Progenitor cell of endocrine pancreas (in vitro differentiated cells): ENCODE measurements at regions not wholly inside any gene's neighbourhood (a gene's known extent, or its start where the extent isn't known, plus 50 kb on each side); places are given as distances from the start of the nearest gene placed in this dataset.

ENCODE experiments used
- DNase-seq: peaks from one replicate; pipeline ENCODE4 v3.0.0; 2021; ENCODE audit warnings: low spot score; ENCODE audit not compliant: unreplicated experiment
- H3K27ac Mint-ChIP-seq: 2 replicates; pipeline ENCODE4 v1.8.0; 2021; ENCODE audit warnings: mild to moderate bottlenecking, moderate library complexity, mixed read lengths
- H3K27me3 Mint-ChIP-seq: 2 replicates; pipeline ENCODE4 v1.8.0; 2021; ENCODE audit warnings: mixed read lengths
- H3K36me3 Mint-ChIP-seq: 2 replicates; pipeline ENCODE4 v1.8.0; 2022; ENCODE audit warnings: mixed read lengths; ENCODE audit not compliant: insufficient read depth
- H3K4me1 Mint-ChIP-seq: 2 replicates; pipeline ENCODE4 v1.8.0; 2021; ENCODE audit warnings: low read depth, mixed read lengths
- H3K4me3 Mint-ChIP-seq: 2 replicates; pipeline ENCODE4 v1.8.0; 2021; ENCODE audit warnings: low read depth, mild to moderate bottlenecking, moderate library complexity, mixed read lengths
- H3K9me3 Mint-ChIP-seq: 2 replicates; pipeline ENCODE4 v1.8.0; 2021; ENCODE audit warnings: low read depth, mixed read lengths
- CTCF ChIP-seq: fragments of 200-600 bp; sonication (generic); IDR thresholded peaks from one replicate; pipeline ENCODE4 v1.5.0; 2021; ENCODE audit warnings: antibody characterized with exemption, mild to moderate bottlenecking; ENCODE audit not compliant: unreplicated experiment

- peaks cover 9% of the 10 kb centered on the region for H3K27me3 Mint-ChIP-seq
- H3K9me3 Mint-ChIP-seq = peaks cover 12% of the 10 kb centered on the region
- DNase-seq = no peak
- no peaks in the 10 kb centered on the region for H3K4me1 Mint-ChIP-seq
- peaks cover 5% of the 10 kb centered on the region for H3K36me3 Mint-ChIP-seq
- H3K4me3 Mint-ChIP-seq = no peak overlapping the region
- no peak for TF ChIP-seq CTCF
- H3K27ac Mint-ChIP-seq = no peak overlapping the region
These were observed 294.3 kb upstream of the TNRC6C start for GRCh38 chr17:77664097-77664729.

GRCh38 chr17:77665833-77666232 lies 292.7 kb upstream of the TNRC6C start:
- H3K4me3 Mint-ChIP-seq = no peak overlapping the region
- no peak for TF ChIP-seq CTCF
- peaks cover 5% of the 10 kb centered on the region for H3K36me3 Mint-ChIP-seq
- no peak for DNase-seq
- H3K4me1 Mint-ChIP-seq = no peaks in the 10 kb centered on the region
- no peak overlapping the region for H3K27ac Mint-ChIP-seq
- H3K9me3 Mint-ChIP-seq = peaks cover 15% of the 10 kb centered on the region
- peaks cover 4% of the 10 kb centered on the region for H3K27me3 Mint-ChIP-seq

DNA sequence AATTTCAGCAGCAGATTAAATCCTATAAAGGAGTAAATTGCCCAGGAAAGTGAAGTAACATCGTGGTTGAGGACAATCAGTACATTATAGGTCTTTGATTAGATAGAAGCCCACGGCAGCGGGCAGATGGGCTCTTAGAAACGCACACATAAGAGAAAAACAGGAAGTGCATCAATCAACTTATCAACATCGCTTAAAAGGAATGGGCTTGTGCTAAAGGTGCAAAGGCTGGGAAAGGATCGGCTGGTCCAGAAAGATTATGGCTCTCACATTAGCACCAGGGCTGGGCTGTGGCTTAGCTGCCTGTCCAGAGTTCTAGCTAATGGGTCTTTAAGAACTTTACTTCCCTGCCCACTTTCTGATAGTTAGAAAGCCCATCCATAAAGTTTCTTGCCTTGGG lies 292.0 kb upstream of the TNRC6C start:
- no peaks in the 10 kb centered on the region for H3K4me1 Mint-ChIP-seq
- DNase-seq = no peak
- H3K4me3 Mint-ChIP-seq = no peak overlapping the region
- no peak overlapping the region for H3K27ac Mint-ChIP-seq
- H3K9me3 Mint-ChIP-seq = peaks cover 15% of the 10 kb centered on the region
- peaks cover 5% of the 10 kb centered on the region for H3K36me3 Mint-ChIP-seq
- H3K27me3 Mint-ChIP-seq = peaks cover 4% of the 10 kb centered on the region
- no peak for TF ChIP-seq CTCF

DNA sequence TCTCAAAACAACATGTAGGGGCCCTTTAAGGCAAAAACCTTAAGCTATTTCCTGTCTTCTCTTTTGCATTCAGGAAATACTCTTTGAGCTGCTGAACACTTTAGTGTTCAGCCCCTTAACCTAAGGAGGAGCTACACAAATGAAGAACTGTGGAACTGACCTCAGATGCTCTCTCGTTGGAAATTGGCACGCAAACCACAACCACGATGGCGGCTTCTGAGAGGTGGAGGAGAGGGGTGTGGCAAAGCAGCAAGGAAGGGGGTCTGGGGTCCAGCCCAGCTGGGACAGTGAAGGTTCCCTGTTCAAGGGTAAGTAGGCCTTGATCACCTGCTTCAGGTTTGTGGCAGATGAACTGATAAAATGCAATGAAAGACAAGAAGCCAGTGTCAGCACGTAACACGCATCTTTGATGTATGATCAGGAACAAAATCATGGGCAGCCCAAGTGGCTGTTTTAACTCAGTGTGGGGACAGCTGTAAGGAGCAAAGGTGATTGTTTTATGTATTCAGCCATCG lies 291.6 kb upstream of the TNRC6C start:
- peaks cover 8% of the 10 kb centered on the region for H3K27me3 Mint-ChIP-seq
- TF ChIP-seq CTCF = no peak

DNA sequence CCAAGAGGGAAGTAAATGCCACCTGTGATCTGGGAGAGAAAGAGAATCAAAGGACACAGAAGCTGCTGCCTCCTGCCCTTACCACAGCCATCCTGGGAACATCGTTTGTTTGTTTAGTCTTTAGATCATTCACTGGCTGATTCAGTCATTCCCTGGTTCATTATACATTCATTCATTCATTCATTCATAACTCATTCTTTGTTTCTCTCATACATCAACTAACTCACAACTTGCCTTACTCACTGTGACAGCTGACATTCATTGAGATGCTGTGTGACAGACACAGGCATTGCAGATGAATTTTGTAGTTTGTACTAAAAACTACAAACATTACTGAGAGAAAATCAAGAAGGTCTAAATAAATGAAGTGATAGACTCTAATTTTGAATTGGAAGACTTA lies 291.0 kb upstream of the TNRC6C start:
- Mint-ChIP-seq H3K27me3 (peaks cover 6% of the 10 kb centered on the region), H3K27ac (no peak overlapping the region), H3K9me3 (peaks cover 15% of the 10 kb centered on the region), H3K4me3 (no peak overlapping the region), H3K36me3 (peaks cover 5% of the 10 kb centered on the region), H3K4me1 (no peaks in the 10 kb centered on the region)
- TF ChIP-seq CTCF = no peak
- no peak for DNase-seq

More for the DNA sequence above, 291.6 kb upstream of the TNRC6C start:
- Mint-ChIP-seq H3K4me3 (no peak overlapping the region), H3K36me3 (peaks cover 5% of the 10 kb centered on the region), H3K27ac (no peak overlapping the region), H3K4me1 (no peaks in the 10 kb centered on the region), H3K9me3 (peaks cover 15% of the 10 kb centered on the region)
- no peak for DNase-seq
